GM19351 (cell line): ENCODE measurements at regions not wholly inside any gene's neighbourhood (a gene's known extent, or its start where the extent isn't known, plus 50 kb on each side); places are given as distances from the start of the nearest gene placed in this dataset.
"Not testable (repeated sequence)": the region's sequence is repeated elsewhere in the genome, so short reads cannot be mapped to it uniquely, and the experiment has no call there.

Experiments used
- ATAC-seq: cut with Tn5 transposase; IDR thresholded peaks from one replicate; pipeline ENCODE4 v1.9.1; 2021; ENCODE audit warnings: mild to moderate bottlenecking, moderate library complexity; ENCODE audit not compliant: unreplicated experiment

DNA sequence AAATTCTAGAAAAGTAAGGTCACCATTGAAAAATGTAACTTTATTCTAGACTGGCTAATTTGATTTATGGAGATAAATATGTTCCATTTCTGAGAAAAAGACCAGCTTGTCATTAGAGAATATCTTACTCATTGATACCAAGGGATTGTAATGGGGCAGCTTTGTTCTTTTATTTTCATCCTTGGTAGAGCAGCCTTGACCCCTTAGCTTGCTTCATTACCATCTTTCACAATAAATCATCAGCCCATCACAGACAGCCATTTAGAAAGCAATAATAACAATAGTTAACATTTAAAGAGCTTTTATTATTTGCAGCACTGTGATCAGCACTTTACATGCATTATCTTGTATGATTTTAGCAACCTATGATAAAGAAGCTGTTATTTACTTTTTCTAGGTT lies 253.6 kb downstream of the C3orf38 start:
- no peak for ATAC-seq

DNA sequence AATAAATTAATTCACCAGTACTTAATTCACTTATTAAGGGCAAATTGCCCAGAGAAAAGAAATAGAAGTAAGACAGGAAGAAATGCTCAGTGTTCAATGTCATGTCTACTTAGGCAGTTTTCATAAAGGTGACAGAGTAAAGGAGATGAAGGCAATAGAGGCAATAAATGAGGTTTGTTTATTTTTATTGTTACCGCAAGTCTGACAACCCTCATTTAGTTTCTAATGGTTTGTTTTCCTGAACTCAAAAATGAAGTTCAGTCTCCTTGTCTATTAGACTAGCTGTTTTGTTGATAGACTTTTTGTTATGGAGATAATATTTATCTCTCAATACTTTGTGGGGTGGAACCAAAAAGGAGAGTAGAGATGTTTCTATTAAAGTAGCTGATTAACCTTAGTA lies 258.3 kb downstream of the C3orf38 start:
- no peak for ATAC-seq

DNA sequence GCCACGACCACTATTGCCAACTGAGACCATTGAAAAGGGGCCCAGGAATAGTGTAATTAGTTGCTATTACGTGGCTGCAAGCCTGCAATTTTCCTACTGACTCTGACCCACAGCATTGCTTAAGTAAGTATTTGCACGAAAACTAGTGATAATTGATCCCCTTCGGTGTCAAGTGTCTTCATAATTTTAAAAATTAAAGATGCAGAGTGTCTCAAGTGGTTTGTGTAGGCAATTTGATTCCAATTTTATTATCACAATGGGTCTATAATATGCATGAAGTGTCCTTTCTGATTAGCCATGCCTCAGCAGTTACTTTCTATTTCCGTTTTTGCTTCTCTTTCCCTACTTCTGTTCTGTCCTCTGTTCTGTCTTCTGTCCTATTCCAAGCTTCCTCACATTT lies 259.2 kb downstream of the C3orf38 start:
- ATAC-seq: no peak

DNA sequence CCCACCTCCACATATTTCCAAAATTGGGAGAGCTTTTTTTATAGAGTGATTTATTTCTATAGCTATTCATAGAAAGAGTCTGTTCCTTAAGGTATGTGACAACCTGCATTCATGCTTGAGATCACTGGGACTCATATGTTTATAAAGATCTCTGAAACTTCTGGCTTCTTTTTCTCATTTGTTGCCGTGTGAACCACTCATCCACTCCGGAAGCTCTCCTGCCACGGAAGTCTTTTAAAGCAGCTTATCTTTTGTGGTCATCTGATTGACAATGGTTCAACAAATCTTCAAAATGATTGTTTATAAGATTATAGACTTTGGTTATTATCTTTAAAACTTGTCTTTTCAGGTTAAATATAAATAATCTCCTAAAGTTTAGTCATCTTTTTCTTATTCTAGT lies 260.5 kb downstream of the C3orf38 start:
- ATAC-seq: no peak

DNA sequence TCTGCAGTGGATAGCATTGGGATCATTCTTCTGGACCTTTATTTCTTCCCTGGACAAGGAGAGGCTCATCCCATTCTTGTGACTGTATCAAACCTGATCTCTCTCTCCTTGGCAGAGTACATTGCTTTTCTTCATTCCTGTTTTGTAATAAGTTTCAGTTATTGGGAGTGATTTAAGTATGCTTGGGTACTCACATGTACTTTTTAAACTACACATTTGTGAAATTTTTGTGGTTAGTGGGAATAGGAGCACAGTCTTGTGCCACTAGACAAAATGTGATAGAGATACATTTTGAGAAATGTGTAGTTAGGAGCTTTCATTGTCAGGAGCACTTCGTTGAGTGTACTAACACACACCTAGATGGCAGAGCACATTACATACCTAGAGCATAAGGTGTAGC lies 262.6 kb downstream of the C3orf38 start:
- ATAC-seq: no peak

DNA sequence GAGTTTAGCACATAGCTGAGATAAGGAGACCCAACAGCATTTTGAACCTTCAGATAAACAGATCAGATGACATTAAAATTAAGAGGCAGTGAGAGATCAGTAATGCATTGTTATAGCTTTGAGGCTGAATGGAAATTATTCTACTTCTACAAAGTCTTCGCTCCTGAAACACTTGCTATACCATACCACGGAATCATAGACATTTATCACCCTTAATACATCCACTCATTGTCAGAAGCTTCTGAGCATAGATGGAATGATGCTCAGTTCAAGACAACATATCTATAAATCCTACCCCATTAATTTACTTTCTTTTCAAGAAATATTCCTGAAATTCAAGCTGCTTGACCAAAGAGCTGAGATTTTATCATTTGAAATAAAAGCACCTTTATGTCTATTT lies 266.7 kb downstream of the C3orf38 start:
- no peak for ATAC-seq

DNA sequence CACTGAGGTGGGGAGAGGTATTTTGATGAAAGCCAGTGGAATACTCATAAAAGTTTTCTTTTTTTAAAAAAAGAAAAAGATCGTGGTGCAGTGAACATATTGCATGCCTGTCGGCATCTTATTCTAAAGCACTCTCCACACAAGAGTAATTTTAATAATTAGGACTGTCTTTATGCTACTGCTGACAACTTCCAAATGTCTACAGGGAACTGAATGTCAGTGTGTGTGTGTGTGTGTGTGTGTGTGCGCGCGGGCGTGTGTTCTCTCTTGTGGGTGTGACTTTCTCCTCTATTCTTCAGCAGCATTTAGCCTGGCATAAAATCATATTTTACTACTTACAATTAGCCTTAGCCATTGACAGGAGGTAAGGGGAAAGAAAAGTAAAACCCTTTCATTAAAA lies 268.5 kb downstream of the C3orf38 start:
- no peak for ATAC-seq

DNA sequence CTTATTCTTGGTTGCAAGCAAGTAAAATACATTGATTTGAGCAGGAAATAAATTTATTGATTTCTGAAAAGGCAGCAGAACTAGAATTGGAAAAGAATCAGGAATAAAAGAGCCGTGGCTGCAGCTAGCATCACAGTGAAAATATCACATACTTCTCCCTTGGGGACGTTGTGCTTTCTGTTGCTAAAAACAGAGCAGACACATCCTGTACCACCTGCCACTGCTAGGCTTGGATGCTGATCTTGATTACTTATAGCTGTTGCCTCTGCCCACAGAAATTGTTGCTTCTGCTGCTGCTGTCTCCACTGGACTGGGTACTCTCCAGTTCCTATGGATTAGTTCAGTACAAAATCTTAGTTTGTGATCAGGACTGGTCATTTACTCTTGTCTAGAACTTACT lies 283.8 kb downstream of the C3orf38 start:
- ATAC-seq: peak; percentile 97

DNA sequence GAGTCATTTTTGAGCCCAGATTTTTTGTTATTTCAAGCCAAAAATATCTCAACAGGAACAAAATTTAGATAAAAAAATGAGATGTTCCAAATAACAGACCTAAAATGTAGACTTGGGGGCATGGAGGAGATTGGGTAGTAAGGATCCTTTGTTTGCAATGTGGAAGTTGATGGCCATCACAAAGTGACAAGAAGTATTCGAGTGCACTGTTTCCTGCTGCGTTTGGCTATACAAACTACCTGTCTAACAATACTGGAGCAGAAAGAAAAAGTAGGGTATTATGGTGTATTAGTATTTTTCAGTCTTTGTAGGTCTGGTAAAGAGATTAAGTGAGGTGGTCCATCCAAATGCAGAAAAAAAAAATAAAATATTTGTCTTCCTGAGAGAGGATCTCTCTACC lies 284.2 kb downstream of the C3orf38 start:
- peak; percentile 36 for ATAC-seq

DNA sequence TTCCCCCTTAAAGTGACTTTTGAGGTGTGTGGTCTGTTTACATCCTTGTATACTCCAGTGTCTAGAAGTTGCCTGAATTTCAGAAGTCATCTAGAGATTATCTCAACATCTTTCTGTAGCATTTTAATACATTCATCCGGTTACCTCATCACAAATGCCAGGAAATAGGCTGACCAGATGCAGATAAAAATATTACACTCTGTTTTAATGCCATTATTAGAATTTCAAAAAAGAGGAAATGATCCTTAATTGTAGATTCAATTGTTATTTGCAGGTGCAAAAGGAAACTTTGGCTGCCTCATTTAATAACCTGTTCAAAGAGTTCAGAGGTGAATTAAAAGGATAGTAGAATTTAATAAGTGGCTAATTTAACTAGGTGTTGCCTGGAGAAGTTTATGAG lies 290.9 kb downstream of the C3orf38 start:
- peak; percentile 89 for ATAC-seq

DNA sequence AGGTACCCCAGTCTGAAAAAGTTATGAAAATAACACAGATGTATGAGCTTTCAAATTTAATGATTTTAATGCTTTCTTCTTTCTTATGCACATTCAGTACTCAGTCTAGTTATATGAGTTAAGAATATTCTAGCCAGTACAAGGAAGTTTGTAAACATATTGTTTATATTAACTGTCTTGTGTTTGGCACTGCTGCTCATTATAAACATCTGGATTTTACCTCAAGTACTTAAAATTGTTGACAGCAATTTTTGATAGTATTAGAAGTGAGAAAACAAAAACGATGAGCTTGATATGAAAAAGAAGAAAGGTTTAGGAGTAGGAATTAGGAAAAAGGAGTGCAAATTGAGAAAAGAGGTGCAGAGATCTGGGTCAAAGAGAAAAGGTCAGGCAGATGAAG lies 293.3 kb downstream of the C3orf38 start:
- no peak for ATAC-seq

DNA sequence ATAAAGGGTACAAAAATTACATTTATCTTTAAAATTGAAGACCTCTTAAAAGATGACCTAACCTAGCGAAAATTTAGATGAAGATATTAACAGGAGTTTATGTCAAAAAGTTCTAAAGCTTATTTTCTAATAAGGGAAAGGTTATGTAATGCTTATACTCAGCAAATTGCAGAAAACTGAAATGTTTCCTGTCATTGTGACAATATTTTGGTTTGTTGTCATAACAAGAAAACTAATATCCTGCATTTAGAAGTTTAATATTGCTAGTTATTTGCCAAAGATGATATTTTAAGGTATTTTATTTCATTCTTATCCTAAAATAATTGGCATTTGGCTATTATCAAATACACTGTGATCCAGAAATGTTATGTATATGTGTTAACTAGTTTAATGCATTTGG lies 294.5 kb downstream of the C3orf38 start:
- no peak for ATAC-seq

DNA sequence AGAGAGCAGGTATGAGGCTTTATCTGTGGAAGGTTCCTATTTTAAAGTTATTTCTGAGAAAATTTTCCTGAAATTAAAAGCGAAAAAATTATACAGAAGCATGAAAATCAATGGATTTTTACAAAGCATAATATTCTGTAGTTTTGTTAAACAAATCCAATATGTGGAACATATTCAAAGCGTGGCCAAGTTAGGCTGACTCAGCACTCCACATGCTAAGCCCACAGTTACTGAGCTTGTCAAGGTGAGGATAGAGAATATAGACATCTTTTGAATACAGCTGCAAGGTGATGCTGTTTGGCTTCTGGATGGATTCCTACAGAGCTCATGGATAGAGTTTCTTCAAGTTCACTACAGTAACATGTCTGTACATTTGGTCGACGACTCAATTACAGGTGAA lies 302.5 kb downstream of the C3orf38 start:
- no peak for ATAC-seq

DNA sequence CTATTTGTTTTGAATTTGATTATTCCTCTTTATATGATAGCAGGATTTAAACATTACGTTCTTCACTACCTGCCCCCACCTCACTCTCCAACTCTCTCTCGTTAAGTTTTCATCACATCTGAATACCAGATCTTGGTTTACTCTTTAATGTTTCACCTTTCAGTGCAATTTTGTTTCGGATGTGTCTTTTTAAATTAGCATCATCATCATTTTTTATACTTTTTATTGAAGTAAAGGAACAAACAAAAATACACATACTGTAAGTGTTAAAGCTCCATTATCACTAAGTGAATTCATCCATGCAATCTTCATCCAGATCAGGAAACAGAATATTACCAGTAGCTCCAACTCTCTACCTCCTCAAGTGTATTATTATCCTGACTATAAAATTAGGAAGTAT lies 310.6 kb downstream of the C3orf38 start:
- ATAC-seq: no peak

DNA sequence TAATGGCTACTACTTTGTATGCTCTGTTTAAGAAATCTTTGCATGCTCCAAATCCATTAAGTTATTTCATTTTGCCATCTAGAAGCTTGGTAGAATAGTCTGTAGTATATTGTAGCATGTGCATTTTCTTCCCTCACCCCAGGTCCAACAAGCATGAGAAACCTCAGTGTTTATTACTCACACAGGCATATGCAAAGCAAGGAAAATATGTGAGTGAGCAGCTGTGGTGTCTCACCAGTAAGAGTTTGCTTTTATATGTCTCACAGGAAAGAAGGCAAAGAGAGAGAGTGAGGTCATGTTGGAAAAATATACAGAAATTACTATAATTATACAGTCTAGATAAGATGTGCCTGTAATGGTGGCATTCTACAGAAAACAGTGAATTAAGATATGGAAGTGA lies 312.5 kb downstream of the C3orf38 start:
- ATAC-seq: no peak

DNA sequence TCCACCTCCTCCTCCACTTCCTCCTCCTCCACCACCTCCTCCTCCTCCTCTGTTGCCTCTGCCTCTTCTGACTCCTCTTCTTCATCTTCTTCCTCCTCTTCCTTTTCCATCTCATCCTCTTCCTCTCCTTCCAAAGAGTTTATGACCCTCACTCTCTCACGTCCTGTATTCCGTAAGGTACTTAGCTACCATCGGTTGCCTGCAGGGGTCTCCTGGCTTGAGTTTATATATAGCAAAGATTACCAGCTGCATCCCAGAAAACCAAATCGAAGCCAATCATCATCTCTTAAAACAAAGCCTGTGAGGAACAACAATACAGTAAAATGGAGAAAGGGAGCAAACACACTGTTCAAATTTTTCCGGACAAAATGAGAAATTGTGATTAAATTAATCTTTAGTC lies 317.4 kb downstream of the C3orf38 start:
- ATAC-seq: no peak

DNA sequence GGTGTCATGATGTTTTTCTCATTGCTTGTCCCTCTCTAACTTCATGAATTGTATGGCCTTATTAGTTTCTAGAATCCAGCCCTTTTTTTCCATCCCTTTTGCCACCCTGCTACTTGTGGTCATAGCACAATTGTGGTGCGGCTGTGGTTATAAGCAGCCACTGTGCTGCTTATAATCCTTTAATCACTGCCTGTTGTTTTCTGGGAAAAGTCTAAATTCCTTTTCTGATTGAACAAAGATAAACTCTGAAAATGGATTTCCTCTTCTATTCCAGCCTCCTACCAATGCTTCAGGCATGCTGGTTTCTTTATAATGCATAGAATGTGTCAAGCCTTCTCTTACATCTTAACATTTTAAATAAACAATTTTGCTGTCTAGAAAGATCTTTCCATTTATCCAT lies 319.5 kb downstream of the C3orf38 start:
- ATAC-seq: no peak

DNA sequence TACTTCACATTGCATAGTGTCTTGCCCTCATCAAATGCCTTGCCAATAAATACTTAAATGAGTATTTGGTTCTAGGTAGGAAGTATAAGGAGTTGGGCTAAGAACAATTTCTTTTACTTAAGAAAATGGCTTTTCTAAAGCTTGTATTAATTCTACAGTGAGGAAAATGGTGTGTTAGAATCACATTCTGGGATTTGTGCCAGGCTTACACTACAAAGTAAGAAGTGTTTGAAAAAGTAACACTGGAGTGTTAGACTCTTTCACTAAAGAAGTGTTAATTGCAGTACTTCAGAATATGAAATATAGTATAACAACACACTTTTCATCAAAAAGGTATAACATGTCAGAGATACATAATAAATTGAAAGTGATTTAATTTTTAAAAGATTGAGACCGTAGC lies 328.7 kb downstream of the C3orf38 start:
- no peak for ATAC-seq

DNA sequence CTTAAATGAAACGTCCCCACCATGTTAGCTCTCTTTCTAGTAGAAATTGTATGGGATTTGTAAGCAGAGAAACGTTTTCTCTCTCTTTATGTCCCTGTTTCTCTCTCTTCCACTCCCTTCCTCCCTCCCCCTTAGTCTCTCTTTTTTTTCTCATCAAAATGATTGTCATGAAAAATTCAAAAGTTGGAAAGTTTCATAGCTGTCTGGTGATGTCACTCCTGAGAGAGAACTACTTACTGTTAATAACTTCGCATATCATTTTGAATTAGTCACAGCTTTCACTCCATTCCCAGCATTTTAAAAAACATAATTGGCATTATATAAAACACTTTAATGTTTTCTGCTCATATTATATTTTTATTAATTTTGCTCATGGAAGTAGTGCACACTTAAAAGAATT lies 331.1 kb downstream of the C3orf38 start:
- ATAC-seq: no peak

DNA sequence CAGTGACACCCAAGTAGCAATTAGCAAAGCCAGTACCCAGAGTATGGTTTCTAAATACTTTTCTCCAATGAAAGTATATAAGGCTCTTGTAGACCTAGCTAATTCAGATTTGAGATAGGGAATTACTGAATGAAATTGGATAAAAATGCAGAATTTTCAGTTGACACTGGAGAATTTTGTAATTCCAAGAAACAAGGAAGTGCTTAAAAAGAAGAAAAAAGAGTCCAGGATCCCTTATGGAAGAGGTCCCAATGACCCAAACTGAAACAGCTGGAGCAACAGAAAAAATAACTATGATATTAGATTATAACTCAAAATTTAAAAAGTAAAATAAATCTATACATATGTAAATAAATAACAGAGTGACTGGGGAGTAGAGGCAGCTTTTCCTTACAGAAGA lies 335.2 kb downstream of the C3orf38 start:
- no peak for ATAC-seq

DNA sequence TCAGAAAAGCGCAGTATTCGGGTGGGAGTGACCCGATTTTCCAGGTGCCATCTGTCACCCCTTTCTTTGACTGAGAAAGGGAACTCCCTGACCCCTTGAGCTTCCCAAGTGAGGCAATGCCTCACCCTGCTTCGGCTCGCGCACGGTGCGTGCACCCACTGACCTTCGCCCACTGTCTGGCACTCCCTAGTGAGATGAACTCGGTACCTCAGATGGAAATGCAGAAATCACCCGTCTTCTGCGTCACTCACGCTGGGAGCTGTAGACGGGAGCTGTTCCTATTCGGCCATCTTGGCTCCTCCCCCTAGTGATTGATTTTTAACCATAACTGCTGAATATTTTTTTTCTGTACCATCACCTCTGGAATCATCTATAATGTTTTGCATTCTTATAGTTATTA lies 359.1 kb downstream of the C3orf38 start:
- ATAC-seq: not testable (repeated sequence)

DNA sequence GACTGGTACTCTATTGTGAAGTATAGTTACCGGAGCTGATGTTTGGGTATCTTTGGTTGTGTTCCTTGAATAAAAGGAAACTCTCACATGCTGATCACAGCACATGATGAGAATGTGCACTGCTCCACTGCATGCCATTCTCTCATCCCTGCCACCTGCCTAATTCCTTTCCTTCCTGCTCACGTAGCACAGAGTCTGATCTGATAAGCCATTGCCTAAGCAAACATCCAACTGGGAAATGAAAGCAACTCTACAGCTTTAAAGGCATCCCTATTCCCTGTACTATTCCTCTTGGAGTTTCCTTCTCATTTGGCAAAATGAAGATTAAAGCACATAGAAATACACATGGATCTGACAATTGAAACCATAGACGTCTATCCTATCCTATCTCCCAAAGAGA lies 359.8 kb downstream of the C3orf38 start:
- no peak for ATAC-seq

DNA sequence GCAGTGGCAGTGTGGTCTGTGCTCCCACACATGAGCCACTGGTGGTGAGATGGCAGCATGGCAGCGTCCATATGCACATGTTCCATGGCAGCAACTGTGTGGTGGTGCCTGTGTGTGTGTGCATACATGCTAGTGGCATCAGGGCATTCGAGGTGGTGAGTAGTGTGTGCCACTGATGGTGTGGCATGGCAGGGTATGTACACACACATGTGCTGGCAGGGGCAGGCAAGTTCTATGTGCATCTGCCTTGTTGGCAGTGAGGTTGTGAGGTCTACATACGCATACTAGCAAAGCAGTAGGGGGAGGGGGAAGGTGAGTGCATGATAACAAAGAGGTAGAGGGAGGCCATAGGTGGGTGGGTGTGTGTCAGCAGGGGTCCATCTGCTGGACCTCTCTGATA lies 378.7 kb downstream of the C3orf38 start:
- no peak for ATAC-seq

DNA sequence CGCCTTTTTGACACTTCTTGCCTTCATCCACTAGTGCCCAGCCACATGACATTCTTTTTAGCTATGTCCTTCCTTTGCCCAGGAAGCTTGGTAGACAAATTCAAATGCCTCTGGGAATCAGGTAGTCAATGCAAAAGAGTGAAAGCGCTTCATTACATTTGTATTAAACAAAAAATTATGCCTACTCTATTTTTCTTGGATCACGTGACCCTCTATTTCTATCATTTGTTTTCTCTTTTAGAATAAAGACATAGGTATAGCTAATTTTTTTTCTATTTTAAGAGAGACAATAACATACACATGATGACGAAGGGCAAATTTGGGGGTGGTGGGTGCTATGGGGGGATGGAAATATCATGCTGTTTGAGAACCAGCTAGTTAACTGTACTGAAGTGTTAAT lies 384.8 kb downstream of the C3orf38 start:
- no peak for ATAC-seq
